Limb (tissue), 2 donors: ENCODE measurements at regions not wholly inside any gene's neighbourhood (a gene's known extent, or its start where the extent isn't known, plus 50 kb on each side); places are given as distances from the start of the nearest gene placed in this dataset.

ENCODE experiments used
- DNase-seq, 2 donors: peaks; one replicate each; pipeline ENCODE4 v3.0.0-alpha.2; 2016; ENCODE audit errors: extremely low spot score in 2 of 2

DNA sequence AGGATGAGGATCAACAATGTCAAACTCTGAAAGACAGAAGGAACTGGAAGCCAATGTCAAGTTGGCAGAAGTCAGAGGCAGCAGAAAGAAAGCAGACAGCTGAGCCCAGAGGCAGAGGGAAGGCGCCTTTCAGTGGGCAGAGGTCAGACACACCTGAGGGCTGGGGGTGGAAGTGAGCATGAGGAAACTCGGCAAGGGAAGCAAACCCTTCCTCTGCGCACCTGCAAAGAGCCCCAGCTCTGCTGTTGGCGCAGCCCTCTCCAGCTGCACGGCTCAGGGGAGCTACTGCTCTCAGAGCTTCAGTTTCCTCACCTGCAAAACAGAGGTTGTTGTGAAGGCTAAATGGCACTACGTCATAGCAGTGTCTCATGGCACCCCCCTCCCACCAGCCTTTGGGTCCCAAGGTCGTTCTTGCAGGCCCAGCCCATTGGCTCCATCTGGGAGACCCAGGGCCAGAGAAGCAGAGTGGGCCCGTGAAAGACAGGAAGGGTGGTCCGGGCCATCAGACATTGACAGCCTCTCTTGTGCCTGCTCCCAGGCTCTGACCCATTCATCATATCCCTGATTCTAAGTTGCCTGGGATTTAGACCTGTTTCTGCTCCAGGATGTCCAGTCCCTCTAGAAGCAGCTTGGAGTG is 53.3 kb upstream of the SLC6A11 start:
- DNase-seq: no peak

- DNase-seq: no peak
Measured at GRCh38 chr3:10763248-10763620, 52.8 kb upstream of the SLC6A11 start.

DNA sequence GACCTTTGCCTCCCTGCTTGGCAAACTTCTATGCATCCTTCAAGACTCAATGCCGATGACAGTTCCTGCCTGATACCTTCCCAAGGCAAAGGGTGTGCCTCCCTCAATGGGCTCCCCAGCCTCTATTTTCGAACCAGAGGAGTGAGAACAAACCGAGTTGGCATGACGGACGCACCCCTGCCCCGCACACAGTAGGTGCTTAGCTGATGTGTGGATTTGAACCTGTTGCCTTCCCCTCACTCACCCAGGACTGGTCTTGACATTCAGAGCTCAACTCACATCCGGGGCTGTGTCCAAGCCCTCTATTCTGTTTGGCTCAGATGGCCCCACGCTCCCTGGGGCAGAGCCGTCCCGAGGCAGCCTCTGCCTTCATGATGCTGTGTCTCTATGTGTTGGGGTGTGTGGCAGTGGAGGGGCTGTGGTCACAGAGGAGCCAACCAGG is 52.2 kb upstream of the SLC6A11 start:
- DNase-seq: no peak

DNA sequence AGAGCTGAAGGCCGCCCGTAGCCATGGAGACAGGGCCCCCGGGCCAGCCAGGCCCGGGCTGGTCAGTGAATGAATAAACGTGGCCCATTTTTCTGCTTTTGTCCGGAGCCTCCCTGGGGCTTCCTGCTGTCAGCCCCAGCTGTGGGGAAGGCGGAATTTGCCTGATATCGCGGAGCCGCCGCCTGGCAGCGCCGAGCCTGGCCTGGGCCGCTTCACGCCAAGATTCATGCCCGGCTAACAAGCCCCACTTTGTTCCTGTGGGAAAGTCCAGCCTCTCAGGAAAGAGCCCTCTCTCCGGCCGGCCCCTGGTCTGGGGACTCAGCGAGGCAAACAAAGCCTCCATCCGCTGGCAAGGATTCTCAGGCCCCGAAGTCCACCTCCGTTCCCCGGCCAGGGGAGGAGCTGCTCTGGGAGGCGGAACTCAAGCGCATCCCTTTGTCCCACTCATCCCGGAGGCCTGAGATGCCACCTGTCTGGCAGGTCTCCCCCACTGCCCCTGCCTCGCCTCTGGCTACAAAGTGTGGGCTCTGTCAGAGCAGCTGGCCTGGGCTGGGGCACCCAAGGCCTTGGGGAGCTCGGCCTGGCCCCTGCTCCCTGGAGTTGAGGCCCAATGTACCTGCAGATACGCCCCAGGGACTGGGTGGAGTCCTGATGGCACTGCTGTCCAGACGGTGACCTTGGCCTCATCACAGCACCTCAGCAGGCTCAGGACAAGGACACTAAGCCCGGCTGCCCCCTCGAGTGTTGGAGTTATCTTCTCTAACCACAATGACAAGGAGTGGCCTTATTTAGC is 51.6 kb upstream of the SLC6A11 start:
- no peak for DNase-seq

DNA sequence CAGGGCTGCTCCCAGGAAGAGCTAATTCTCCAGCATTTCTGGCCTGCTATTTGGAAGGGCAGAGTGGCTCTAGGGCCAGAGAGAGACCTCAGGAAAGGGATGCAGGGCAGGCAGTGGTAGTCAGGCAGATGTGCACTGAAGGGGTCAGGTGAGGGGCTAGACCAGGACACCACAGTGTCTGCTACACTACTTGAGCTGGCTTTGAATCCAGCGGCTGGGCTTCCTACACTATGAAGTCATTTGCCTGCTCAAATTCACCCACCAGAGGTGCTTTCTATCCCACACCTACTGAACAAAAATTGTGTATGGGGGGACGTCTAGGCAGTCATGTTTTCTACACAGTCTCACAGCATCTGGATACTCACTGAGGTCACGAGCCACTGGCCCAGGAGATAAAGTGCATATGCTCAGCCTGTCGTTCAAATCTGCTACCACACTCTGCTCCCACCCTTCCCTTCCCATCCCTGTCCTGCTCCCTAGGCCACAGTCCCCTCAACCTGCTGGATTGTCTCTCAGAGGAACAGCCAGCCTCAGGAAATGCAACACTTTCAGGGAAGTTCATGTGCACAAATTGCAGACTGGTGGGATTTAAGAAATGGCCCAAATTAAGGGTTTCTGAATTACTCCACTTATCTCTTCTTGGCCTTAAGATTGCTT is 49.9 kb upstream of the SLC6A11 start:
- DNase-seq: no peak
